ENCODE measurements at regions not wholly inside any gene's neighbourhood (a gene's known extent, or its start where the extent isn't known, plus 50 kb on each side); places are given as distances from the start of the nearest gene placed in this dataset.

- DNase-seq (ENCODE audit: low spot score): no peak
Measured at GRCh38 chr5:109468288-109468676, 58.5 kb upstream of the PJA2 start.

- DNase-seq (ENCODE audit: low spot score): no peak
Measured at GRCh38 chr5:109467058-109467457, 57.3 kb upstream of the PJA2 start.

Data from activated CD4-positive, alpha-beta T cell treated with anti-CD3 and anti-CD28 coated beads, Interleukin-2, Interleukin-4, amounts not matched to agents 100 ng/mL and 50 ng/mL, durations not matched to agents 16 hours and 8 hours (primary cell).